NCI-H1092 treated with DMSO at 0.1 percent for 48 hours (cell line): ENCODE measurements at regions not wholly inside any gene's neighbourhood (a gene's known extent, or its start where the extent isn't known, plus 50 kb on each side); places are given as distances from the start of the nearest gene placed in this dataset.

Experiments used
- DNase-seq: peaks from one replicate; lab custom pipeline; 2025; lab: John Stamatoyannopoulos, UW

DNA sequence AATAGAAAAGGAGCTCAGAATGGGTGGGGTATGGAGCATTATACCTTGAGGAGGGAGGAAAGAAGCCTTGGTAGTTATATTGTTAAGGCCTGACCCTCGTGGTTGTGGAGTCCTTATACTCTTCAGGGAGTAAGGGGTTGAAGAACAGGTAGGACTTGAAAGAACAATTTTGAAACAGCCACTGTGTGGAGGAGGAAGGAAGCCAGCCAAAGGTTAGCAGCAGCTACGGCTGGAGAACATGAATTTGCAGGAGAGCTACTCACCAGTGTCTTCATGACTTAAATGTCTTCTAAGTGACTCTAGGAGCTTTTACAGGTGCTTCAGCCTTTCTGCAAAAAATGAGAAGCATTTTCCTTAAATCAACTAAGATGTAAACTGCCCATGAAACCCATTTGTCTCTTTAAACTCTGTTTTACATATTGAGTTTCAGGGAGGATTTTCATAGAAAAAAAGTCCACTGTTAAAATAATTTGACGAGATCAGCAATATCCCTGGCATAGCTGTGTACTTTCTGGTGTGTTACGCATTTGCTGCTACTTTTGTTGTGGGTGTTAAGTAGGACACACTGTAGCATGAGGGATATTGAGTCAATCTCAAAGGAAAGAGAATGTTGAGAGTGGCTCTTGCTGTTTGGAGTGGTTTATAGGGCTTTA lies 110.6 kb upstream of the ELL2 start:
- no peak for DNase-seq

DNA sequence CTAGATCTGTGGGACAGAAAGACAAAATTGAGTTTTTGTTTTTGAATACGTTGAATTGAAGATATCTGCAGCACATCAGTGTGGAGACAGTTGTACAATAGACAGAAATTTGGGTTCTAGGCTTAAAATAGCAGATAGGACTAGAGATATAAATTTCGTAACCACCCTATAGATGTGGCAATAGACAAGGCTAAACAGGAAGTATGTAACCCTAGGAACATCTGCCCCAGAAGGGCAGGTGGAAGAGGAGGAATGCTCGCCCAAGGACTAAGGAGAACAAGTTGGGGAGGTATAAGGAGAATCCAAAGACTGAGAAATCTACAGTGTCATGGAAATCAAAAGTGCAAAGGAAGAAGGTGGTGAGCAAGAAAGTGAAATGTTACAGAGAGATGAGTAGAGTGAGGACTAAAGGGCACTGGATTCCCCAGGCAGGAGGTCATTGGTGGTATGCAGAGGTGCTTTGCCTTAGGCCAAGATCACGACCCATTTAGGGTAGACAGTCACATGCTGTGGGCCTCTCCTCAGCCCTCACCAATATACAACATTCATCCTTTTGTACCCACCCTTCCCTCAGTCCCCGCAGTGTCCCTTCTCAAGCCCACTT lies 109.1 kb upstream of the ELL2 start:
- no peak for DNase-seq

DNA sequence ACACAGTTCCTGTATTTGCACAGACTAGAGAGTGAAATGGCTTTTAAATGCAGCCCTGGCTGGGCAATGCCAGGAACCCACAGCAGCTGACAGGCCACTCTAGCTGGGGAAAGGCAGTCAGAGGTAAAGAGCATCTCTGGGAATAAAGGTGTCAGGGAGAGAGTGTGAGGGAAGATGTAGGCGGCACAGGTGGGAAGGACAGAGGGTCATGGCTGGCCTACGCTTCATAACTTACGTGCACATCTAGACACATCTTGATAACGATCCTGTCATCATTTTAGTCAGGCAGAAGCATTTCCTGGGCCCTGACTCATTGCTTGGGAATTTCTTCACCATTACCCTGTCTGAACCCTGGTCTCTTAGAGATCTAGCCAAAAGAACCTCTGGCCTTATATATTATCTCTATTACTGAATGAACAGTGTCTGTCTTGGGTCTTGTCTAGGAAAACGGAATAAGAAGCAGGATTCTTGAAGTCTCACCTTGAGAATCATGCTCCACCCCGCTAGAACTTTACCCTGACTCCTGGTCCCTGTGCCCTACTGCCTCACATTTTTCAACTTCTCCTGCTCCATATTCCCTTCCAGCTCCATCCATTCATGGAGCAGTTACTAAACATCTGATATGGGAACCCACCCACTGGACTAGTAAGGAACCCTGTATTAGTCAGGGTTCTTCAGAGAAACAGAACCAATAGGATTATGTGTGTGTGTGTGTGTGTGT lies 106.4 kb upstream of the ELL2 start:
- DNase-seq = no peak

DNA sequence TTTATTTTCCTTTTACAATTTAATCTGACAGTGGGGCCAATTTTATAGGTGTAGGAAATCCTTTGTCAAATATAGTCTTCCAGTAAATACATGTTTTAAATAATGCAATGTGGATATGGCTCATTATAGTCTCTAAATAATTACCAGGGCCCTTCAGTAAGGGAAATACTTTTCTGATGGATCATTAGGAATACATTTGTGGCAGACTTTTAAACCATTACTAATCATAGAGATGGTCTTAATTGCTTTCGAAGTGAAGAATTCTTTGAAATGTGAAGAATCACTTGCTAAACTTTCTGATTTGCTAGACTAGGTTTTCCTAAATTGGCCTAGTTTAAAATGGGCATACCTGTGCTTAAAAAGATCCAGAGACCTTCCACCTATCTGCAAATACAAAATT lies 105.6 kb upstream of the ELL2 start:
- no peak for DNase-seq

DNA sequence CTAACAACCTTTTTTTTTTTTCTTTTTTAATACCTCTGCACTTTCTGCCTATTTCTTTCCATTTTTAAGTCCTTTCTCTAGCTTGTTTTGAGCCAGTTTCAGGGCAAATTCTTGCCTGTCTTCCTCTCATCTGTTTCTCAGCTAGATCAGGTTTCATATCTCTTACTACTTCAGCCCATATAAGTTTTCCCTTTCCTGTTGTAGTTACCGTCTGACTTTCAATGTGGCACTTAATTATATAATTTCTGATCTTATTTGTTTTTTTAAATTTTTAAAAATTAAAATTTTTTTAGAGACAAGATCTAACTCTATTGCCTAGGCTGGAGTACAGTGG lies 104.7 kb upstream of the ELL2 start:
- DNase-seq = no peak

DNA sequence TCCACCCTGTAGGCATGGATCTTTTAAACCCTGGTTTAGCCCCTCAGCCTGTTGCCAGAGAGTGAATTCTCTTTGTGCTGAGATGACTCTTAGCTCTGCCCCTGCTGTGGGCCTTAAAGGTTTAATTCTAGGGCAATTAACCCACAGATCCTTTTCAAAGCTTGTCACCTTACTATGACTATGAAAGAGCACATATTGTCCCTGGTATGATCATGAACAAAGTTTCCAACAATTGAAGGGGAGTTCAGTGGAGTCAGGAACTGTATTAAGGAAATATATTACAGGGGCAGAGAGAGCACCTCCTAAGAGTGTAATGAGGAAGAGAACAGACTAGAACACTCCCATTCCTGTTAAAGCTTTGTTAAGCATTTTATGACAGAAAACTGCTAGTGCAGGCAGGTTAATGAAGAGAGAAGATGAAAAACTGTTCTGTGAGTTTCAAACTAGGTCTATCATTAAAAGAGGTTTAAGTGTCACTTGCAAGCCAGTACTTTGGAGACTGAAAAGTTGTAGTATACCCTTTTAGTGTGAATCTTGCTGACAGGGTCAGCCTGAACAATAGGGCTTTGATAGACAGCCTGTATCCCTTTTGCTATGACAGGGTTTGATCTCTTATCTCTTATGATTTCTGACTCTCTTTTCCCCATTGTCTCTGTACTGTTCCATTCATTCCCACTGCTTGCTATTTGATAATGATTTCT lies 104.2 kb upstream of the ELL2 start:
- no peak for DNase-seq

DNA sequence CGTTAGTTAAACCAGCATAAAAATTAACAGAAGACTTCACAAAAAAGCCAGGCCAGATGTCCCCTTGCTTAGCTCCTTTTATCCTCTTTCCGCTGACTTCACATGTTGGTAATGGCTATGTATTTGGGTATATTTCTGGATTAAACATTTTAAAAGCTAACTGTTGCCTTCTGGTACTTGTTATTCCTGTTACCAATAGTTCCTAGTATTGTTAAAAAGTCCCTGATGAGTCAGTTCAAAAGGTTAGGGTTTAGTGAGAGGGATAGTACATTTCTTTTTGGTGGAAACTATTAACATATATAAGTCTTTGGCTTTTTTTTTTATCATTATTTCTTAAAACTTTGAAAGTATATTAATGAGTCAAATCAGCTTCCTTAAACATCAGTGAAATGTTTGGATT lies 103.2 kb upstream of the ELL2 start:
- DNase-seq = no peak

DNA sequence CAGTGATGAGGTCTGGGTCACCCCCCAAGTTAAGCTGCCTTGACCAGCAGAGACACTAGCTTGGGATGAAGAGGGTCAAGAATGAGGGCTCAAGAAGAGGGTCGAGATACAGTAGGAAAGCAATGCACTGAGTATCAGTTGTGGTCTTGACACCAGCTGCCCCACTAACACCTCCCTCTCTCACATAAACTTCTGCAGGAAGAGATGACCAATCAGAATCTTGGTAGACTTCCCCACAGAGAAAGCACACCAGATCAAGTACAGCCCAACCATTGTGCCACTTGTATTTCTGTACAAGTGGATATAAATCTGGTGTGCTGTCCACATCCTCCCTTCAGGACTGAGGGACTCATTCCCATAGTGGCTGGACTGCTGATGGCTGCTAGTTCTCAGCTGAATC lies 101.2 kb upstream of the ELL2 start:
- DNase-seq = no peak

DNA sequence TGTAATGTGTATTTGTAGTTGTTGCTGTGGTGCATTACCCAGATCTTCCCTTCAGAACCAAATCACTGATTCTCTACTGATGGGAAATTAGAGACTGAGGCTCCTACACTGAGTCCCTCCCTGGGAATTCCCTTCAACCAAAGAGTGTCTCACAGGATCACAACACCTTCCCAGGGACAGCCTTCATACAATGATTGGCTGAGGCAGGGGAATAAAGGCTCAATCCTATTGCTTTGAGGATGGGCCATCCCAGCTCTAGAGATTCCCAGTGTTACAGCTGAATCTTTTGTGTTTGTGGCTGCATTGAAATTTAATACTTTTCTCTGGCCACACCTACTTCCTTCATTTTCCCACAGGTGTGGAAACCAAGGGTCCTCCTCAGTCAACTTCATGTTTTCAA lies 96.4 kb upstream of the ELL2 start:
- DNase-seq = no peak

DNA sequence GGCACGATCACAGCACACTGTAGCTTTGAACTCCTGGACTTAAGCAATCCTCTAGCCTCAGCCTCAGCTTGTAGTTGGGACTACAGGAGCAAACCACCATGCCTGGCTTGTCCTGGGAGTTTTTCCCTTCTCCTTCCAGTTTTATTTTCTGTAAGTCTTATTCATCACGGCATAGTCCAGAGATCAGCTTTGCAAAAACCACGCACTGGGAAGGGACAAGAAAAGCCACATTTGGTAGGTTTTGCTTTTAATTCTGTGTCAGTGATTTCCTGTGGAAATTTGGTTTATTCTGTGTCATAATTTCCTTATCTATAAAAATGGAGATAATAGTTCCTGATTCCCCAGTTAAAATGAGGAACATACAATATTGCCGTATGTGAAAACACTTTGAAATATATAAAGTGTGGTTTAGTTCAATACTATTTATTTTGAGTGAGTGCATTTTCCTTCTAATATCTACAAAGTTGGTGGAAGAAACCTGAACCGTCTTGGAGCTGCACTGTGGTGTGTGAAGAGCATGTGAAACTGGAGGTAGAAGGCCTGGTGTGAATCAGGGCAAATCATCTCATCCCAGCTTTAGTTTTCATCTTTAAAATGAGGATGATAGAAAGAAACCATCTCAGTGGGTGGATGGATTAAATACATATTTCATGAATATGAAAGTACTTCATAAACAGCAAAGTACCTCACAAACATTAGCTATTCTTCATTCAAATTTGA lies 92.8 kb upstream of the ELL2 start:
- no peak for DNase-seq

DNA sequence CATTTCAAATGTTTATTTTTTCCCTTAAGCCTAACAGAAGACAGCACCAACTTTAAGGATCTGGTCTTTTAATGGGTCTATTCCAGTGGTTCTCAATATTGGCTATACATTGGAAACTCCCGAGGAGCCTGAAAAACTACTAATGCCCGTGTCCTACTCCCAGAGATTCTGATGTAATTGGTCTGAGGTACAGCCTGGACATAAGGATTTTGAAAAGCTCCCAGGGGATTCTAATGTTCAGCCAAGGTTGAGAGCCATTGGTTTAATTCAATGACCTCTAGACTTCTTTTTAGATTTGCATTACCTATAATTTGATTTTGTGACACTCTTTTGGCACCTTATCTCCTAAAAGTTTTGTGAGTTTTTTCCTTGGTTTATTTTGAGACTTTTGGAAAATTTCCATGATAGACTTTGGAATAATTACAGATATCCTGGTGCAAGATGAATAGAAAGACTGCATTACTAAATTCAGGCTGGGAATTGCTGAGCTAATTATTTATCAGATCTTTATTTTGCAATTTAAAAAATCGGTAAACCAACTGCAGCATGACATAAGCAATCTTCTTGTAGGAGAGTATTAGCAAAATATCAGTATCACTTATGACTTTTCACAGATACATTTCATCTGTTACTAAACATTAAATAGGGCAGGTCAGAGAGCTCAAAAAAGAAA lies 91.5 kb upstream of the ELL2 start:
- no peak for DNase-seq

DNA sequence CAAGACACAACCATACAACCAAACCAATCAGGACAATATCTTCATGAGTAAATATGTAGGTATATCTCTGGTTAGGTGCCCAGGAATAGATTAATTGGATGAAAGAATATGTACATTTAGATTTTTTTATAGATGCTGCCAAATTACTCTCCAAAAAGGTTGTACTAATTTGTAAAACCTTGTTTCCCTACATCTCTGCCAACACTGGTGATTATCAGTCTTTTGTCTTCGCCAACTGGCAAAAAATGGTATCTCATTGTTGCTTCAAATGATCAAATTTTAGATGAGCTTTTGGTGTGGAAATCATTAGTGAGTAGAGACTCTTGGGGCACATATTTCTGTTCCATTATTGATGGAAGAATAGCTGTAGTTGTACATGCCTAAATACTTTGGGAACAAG lies 90.7 kb upstream of the ELL2 start:
- no peak for DNase-seq

DNA sequence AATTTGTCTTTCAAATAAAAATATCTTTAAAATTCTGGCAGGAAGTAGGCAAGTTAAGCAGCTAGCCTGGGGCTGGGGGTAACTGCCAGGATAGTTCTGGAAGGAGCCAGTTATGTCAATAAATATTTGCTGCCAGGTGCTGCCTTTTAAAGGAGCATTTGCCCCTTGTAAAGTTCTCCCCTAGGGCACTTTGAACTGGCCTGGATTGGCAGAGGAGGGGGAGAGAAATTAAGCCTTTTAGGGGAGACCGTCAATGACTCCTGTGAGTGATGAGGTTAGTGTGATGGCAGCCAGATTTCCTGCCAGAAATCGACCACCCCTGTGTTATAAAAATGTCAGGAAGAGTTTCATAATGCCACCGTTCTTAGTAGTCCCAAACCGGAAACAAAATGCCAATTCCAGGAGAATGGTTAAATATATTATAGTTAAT lies 89.8 kb upstream of the ELL2 start:
- no peak for DNase-seq

DNA sequence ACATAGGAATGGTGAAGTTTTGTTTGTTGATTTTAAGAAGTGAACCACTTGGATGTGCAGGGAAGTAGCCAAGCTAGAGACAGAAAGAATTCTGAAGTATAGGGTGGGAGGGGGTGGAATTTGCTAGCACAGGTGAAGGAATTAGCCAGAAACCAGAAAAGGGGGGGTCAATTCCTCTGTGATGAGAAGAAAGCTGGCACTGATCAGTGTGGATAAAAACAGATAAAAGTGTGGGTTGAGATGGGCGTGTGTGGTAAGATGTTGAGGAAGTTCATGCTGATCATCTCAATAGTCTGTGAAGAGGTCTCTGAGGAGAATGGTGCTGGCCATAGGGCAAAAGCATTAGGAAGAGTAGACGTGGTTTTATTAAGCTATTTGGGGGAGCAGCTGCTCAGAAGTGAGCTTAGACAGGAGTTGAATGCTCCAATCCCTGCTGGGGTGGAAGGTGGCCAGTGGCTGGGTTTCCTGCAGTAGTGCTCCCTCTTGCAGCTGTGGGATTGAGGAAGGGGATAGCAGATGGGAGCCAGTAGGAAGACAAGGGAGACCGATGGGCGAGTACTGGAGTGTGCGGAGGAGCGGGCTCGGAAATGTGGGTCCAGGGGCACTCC lies 88.7 kb upstream of the ELL2 start:
- no peak for DNase-seq

DNA sequence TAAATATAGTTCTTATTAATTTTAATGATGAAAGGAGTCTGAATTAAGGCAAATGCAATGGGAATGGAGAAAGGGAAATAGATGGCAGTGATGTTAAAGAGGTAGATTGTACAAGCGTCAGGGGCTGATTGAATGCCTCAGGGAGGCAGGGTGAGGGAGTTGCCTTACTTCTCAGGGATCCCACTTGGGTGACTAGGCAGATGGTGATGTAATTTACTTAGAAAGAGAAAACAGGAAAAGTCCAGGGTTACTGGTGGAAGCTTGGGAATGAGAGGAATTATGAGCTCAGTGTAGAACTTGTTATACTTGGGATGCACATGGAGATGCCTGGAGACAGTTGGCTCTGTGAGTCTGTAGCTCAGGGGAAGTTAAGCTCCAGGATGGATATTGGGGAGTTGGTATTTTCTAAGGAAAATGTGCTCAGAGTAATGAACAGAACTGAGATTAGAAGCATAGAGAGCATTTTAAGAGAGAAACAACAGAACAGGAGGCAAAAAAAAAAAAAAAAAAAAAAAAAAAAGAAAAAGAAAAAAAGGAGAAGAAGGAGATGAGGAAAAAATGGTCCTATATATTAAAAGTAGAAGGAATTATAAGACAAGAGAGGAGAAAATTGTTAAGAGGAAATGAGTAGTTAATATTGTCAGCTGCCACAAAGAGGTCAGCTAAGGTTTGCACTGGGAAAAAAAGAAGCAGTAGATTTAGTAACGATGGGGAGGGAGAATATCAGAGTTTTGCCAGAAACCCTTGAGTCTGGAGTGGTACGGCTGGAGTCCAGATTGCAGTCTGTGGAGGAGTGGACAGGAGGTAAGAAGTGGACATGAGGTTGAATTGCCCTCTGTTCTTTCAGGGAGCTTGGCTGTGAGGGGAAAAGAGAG lies 88.0 kb upstream of the ELL2 start:
- DNase-seq = no peak

DNA sequence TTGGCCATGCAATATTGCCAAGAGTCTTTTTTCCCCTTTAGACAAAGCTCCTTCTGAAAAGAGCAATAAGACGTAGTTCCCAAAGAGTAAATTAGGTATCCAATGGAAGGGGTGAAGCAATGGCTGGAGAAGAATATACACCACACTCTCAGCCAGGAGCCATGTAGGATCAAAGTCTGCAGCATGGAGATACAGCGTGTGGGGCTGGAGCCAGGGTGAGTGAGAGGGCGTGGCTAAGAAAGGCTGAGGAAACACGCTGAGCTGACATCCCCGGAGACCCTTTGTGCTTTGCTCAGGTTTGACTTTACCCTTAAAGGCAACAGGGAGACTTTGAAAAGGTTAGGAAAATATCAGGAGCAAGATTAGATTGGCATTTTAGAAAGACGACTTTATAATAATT lies 87.1 kb upstream of the ELL2 start:
- no peak for DNase-seq

DNA sequence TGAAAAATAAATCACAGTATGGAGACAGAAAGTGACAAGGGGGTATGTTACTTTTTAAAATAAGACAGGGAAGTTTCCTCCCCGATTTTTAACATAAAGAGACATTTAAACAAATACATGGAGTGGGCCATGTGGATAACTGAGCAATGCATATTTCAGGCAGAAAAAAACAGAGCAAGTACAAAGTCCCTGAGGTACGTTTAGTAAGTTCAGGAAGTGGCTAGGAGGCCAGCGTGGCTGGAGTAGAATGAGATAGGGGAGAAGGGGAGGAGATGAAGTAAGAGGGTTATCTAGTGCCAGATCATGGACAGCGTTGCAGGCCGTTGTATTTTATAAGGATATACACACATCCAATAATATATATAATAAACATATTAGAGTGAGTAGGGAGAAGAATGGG lies 84.2 kb upstream of the ELL2 start:
- DNase-seq = no peak

DNA sequence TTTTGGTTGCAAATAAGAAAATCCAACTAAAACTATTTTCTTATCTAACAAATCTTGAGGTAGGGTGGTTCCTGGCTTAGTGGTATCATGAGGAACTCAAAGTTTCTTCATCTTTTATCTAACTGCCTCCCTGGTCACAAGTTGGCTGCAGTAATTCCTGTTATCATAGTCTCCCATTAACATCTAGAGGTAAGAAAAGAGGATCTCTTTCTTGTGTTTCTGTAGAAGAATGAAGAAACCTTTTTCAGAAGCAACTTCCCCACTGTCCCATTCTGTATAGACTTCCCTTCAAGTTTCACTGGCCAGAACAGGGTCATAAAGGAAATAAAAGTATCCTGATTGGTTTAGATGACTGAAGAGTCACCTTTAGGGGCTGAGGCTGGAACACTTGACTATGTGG lies 81.8 kb upstream of the ELL2 start:
- DNase-seq = no peak

DNA sequence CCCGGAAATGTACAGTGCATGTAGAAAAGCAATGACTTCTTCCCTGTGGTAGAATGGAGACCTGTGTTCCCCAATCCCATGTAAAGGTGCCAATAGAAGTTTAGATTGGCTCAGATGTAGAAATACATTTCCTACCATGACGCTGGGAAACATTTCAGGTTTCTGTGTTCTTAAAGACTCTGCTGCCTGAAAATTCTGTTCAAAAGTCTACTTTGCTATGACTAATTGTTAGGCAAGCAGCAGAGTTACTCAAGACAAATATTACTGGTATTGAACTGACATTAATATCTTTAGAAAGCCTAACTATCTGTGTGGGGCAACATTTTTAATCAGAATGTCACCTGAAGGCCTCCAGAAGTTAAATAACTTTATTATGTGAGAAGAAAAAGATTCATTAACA lies 75.5 kb upstream of the ELL2 start:
- no peak for DNase-seq

DNA sequence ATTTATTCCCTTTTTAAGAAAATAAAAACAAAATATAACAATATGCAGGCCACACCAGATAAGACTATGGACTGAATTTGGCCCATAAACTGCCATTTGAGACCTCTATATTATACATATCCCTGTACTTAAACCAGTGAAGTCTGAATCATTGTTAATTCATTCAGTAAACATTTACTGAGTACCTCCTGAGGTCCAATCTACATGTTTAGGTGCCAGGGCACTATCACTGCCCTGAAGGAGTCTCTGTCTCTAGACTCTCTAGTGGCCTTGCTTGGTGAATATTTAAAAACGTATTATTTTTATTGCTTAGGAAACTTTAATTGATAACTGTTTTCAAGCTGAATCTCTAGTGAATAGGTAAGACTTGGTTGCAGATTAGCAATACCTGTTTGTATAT lies 74.7 kb upstream of the ELL2 start:
- DNase-seq = no peak

DNA sequence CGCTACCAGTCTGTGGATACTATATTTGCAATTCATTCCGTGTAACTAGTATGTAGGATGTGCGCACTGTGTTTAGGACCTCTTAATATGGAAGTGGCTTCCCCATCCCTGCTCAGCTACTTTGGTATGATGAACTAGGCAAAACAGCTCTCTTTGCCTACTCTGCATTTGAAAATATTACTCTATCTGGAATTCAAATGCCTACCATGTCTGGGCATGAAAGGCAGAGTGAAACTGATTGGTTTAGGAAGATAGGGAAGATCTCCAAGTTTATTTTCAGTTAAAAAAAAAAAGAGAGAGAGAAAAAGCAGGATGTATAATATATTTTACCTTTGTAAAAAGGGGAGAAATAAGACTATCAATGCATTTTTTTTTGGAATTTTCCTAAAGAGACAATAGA lies 74.1 kb upstream of the ELL2 start:
- no peak for DNase-seq
